GM06990 (cell line): ENCODE measurements at regions not wholly inside any gene's neighbourhood (a gene's known extent, or its start where the extent isn't known, plus 50 kb on each side); places are given as distances from the start of the nearest gene placed in this dataset.

Source experiments
- DNase-seq: peaks from one replicate; pipeline ENCODE4 v3.0.0-alpha.2; 2011; ENCODE audit not compliant: insufficient read length; ENCODE audit errors: extremely low read depth
- H3K27me3 ChIP-seq: replicated peaks from 2 replicates; pipeline ENCODE4 v1.6.0; 2011; ENCODE audit warnings: low read length; ENCODE audit not compliant: control insufficient read depth, insufficient read depth
- H3K36me3 ChIP-seq: 2 replicates; pipeline ENCODE4 v1.5.1; 2011; ENCODE audit warnings: low read length; ENCODE audit not compliant: control insufficient read depth, insufficient read depth
- H3K4me3 ChIP-seq: replicated peaks from 2 replicates; pipeline ENCODE4 v1.5.1; 2011; ENCODE audit warnings: low read depth, mild to moderate bottlenecking, control low read depth, low read length
- TF ChIP-seq, protein P1 (sequence below): IDR thresholded peaks from 2 replicates; pipeline ENCODE4 v1.5.1; 2011; ENCODE audit warnings: low read length, control low read depth, mild to moderate bottlenecking, inconsistent platforms; ENCODE audit not compliant: insufficient read depth, poor library complexity, severe bottlenecking

DNA sequence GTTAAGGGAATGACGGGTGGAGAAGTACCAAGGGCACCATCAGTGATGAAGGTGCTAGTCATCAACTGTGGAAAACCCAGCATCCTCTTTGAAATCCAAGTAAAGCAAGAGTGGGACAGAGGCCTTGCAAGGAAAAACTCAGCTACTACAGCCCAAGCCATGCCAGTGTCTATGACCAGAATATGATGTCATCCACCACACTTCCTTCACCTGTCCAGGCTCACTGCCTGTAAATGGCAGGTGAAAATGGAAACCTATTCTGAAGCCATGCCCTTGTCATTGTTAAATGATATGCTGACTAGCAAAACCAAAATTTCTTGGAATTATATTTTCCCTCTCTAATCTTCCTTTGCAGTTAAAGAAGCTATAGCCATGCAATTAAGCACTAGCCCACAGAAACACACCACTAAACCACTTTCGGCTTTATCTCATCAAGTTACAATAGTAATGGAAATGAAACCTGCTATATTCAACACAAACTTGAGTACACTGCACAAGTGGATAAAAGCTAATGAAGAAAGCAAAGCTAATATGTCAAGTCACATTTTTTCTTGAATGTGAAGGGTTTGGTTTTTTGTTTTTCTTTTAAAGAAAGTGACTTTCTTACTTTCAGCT lies 96.3 kb upstream of the RALGPS2 start:
- no peaks in the 10 kb centered on the region for H3K27me3 ChIP-seq
- TF ChIP-seq, protein P1, sequence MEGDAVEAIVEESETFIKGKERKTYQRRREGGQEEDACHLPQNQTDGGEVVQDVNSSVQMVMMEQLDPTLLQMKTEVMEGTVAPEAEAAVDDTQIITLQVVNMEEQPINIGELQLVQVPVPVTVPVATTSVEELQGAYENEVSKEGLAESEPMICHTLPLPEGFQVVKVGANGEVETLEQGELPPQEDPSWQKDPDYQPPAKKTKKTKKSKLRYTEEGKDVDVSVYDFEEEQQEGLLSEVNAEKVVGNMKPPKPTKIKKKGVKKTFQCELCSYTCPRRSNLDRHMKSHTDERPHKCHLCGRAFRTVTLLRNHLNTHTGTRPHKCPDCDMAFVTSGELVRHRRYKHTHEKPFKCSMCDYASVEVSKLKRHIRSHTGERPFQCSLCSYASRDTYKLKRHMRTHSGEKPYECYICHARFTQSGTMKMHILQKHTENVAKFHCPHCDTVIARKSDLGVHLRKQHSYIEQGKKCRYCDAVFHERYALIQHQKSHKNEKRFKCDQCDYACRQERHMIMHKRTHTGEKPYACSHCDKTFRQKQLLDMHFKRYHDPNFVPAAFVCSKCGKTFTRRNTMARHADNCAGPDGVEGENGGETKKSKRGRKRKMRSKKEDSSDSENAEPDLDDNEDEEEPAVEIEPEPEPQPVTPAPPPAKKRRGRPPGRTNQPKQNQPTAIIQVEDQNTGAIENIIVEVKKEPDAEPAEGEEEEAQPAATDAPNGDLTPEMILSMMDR, result no peak
- no peak for DNase-seq
- H3K36me3 ChIP-seq, result no peaks in the 10 kb centered on the region
- no peak overlapping the region for H3K4me3 ChIP-seq

DNA sequence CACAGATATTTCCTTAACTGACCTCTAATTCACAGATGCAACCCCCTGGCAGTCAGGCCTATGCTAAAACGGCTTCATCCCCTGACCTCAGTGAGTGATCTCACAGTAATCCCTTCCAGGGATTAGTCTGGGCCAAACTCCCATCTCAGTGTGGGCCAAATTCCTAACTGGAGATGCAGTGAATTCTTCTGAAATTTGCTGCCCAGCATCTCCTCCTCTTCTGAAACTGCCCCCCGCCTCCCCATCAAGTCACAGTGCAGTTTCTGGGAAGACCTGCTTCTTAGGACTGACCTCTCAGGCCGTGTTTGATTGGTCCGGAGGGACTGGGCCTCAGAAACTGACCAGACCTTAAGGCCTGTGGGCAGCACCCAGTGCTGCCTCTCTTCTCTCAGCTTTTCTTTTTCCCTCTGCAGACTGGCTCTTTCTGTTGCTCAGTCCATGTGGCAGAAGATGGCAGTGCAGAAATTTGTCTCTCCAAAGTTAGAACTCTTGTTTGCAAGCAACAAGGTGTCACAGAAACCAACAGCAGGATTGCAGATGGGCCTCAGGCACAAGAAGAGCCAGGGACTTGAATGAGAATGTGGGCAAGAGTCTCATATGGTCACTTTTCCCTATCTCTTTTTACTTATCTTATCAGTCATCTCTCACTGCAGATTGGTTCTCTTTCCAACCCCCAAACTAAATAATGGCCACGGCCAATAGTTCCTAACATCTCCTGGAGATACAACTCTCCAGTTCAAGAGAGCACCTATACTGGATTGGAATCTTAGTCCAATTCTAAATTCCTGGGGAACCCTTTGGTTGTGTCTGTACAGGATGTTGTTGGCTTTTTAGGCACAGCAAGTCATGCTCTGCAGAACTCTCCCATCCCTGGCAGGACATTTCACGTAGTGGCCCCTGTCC lies 95.5 kb upstream of the RALGPS2 start:
- no peaks in the 10 kb centered on the region for H3K36me3 ChIP-seq
- DNase-seq, result no peak
- no peak overlapping the region for H3K4me3 ChIP-seq
- H3K27me3 ChIP-seq, result no peaks in the 10 kb centered on the region
- TF ChIP-seq, protein P1, result no peak

DNA sequence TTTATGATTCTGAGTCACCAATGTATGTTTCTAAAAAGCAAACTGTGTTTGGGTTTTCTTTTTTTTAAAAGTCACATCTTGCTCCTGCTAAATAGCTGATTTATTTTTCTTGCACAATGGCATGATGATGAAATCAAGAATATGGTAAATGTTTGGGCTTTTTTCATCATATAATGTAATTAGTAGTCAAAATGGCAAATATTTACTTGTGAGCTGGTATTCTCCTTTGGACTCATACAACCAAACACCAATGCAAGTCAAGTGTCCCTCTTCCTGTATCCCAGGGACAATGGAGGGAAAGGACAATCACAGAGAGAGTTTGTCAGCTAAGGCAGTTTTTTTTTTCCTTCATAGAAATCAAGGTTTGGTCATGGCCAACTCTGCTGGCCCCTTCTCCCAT lies 94.6 kb upstream of the RALGPS2 start:
- no peak for DNase-seq
- TF ChIP-seq, protein P1, result no peak
- Histone ChIP-seq H3K27me3 (no peaks in the 10 kb centered on the region), H3K4me3 (no peak overlapping the region), H3K36me3 (no peaks in the 10 kb centered on the region)

DNA sequence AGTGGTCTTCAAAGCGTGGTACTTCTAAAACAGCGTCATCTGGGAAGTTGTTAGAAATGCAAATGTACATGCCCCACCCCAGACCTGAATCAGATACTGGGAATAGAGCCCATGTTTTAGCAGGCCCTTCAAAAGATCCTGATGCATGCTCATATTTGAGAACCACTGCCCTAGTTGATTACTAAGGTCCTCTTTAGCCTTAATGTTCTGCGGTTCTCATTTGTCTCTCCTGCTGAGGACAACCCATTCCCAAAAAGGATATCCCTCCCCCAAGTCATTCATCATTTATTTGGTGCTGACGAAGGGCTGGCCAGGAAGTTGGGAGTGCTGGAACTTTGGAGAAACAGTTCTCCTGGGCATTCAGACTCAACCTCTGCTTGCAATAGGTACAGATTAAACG lies 92.4 kb upstream of the RALGPS2 start:
- TF ChIP-seq, protein P1, result no peak
- Histone ChIP-seq H3K27me3 (no peaks in the 10 kb centered on the region), H3K4me3 (no peak overlapping the region), H3K36me3 (no peaks in the 10 kb centered on the region)
- no peak for DNase-seq

DNA sequence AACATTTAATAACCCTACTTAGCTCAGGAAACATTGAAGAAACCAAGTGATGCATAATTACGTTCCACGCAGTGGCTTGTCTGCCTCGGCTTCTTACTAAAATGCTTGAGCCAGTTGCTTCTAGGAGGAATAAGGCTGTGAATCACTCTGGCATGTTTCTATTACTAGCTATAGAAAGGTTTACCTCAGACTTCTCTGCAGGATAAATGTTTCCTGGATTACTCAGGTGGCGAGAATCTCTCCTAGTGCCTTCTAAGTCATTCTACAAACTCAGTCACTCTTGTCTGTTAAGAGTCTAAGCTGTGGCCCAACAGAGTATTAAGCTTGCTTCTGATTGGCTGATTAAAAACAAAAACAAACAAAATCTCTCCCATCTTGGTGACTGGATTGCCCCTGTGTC lies 92.0 kb upstream of the RALGPS2 start:
- DNase-seq, result no peak
- Histone ChIP-seq H3K27me3 (no peaks in the 10 kb centered on the region), H3K4me3 (no peak overlapping the region), H3K36me3 (no peaks in the 10 kb centered on the region)
- TF ChIP-seq, protein P1, result no peak
